ENCODE measurements at regions not wholly inside any gene's neighbourhood (a gene's known extent, or its start where the extent isn't known, plus 50 kb on each side); places are given as distances from the start of the nearest gene placed in this dataset.

DNA sequence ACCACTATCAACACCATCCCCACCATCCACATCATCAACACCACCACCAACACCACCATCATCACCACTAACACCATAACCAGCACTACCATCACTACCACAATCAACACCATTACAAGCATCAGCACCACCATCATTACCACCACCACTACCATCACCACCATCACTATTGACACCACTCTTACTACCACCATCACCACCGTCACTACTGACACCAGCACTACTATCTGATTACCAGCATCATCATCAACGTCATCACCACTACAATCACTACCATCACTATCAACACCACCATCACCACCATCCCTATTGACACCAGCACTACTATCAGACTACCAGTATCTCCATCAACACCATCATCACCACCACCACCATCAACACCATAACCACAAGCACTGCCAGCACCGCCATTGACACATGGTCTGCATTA, 106.1 kb upstream of the RUNX3 start:
- DNase-seq (ENCODE audit: low read depth) = no peak

DNA sequence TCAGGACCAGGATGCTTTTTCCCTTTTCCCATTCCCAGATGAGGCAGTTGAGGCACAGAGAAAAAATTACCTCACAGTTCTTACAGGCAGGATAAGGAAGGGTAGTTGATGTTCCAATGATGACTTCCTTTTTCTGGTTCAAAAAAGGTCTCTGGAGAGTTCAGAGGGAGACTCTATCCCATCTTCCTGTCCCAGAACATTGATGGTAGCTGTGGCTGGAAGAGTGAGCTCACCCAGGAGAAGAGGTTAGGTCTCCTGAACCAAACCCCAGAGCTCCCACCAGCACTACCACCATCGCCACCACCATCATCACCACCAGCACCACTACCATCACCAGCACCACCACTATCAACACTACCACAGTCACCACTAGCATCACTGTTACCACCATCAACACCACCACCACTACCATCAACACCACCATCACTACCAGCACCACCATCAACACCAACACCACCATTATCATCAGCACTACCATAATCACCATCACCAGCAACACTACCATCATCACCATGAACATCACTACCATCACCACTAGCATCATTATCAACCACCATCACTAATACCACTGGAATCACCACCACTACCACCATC, 105.5 kb upstream of the RUNX3 start:
- DNase-seq (ENCODE audit: low read depth) = no peak

DNA sequence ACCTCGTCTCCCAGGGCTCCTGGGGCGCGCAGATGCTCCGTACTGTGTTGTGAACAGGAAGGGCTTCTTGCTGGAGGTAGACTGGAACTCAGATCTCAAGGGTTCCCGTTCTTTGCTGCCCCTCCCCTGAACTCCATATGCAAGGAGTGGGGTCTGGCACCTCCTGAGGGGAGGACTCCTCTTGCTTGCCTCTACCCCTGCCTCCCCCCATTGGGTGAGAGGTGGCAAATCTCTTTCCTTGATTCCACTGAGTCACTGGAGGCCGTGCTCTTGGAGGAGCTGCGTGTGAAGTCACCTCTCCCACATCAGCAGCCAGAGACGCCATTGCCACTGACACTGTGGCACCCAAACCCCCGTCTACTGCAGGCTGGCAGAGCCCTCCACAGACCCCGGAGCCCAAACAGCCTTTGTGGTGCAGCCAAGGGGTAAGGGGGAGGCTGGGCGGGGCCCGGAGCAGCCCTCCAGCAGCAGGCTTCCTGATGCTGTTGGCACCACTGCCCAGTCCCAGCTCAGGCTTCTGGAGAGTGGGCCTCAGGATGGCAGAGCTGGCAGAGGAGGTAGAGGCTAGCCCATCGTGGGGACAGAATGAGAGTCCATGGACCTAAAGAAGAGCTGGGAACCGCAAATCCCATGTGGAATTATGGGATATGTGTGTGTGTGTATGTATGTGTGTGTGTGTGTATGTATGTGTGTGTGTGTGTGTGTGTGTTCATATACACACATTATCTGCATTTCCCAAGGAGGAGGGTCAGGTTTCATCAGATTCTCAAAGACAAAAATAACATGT, 104.9 kb upstream of the RUNX3 start:
- no peak for DNase-seq (ENCODE audit: low read depth)

DNA sequence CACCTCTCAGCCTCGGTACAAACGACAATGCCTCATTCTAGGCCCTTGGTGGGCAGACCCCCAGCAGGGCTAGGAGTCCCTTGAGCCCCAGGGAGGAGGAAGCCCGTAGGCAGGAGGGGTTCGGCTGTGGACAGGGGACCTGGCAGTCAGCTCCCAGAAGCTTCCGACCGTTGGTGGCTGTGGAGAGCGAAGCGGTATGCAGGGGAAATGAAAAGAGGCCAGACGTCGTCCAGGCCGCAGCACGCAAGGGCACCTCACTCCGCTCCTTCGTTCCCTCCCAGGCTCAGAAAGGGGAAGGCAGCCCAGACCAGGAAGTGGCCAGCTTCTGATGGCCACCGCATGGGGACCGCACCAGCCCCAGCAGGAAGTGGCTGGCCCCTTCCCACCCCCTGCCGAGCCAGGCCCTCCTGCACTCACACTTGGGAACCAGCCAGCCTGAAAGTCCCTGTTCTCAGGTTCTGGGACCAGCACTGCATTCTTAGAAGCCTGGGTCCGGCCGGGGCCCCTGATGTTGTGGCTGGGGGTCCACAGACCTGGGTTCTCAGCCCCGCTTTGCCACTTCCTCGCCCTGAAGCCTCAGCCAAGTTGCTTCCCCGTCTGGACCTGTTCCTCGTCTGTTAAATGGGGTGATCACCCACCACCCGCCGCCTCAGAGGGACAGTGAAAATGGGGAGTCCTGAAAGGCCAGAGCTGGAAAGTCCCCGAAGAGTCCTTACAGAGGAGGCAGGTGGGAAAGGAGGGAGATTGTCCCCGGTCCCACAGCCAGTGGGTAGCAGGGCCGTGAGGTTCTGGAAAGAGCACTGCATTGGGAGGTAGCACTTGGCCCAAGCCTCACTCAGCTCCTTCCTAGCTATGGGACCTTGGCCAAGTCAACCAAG, 104.0 kb upstream of the RUNX3 start:
- peak; percentile 98 for DNase-seq (ENCODE audit: low read depth)

DNA sequence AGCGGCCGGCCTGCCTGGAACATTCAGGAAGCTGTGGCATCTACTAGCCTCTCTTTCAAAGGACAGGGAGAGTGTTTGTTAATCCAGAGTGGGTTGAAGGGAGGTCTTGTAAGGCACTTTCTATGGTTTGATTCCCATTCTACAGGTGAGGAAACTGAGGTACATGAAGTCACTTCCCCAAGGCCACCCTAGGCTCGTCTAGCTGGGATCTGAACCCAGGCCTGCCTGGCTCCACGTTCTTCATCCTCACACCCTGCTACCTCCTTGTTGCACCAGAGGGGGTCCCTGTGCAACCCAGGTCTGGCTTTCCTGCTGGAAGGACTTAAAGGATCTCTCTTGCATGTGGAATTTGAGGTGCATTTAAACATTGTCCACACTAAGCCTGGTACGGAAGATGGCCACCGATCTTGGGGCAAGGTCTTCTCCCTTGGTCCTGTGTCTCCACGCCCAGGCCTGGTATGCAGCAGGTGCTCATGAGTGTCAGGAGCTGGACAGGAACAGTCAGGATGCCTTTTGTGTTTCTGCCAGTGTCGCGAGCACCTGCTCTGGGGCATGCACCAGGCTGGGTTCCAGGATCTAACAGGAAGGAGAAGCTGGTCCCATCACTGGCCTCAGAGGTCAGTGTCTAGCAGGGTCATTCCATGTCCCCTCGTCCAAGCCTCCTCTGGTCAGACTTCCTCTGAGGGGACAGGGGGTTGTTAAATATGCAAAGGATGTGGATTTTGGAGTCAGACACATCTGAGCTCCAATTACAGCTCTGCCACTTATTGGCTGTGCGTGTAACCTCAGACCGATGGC, 103.2 kb upstream of the RUNX3 start:
- DNase-seq (ENCODE audit: low read depth) = no peak

DNA sequence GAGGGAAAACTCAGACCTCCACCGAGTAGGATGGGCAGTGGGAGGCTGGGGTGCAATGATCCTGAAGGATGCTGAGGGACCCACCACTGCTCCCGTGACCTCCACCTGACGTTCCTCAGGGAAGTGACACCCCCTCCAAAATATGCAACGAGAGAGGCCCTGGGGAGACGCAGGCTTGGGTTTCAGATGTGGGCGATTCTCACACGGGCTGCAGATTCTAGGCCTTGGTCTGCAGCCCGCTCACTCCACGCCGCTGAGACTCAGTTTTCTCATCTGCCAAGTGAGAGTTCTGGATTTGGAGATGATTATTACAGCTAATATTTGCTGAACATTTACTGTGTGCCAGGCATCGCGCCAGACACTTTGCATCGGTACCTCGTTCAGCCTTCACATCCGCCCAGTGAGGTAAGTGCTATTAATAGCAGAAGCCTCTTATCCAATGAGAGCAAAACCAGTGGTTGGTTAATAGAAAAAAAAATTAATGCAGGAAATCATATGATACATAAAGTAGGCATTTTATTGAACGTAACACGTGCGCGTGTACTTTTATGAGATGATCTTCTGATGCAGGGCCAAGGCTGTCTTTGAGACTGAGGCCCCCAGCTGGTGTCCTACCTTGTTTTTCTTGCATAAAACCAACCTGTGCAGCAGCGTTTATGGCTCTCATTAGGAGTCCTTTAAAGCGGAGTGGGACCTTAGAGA, 102.0 kb upstream of the RUNX3 start:
- no peak for DNase-seq (ENCODE audit: low read depth)

GRCh38 chr1:25031601-25031965, 101.5 kb upstream of the RUNX3 start:
- DNase-seq (ENCODE audit: low read depth) = no peak

DNA sequence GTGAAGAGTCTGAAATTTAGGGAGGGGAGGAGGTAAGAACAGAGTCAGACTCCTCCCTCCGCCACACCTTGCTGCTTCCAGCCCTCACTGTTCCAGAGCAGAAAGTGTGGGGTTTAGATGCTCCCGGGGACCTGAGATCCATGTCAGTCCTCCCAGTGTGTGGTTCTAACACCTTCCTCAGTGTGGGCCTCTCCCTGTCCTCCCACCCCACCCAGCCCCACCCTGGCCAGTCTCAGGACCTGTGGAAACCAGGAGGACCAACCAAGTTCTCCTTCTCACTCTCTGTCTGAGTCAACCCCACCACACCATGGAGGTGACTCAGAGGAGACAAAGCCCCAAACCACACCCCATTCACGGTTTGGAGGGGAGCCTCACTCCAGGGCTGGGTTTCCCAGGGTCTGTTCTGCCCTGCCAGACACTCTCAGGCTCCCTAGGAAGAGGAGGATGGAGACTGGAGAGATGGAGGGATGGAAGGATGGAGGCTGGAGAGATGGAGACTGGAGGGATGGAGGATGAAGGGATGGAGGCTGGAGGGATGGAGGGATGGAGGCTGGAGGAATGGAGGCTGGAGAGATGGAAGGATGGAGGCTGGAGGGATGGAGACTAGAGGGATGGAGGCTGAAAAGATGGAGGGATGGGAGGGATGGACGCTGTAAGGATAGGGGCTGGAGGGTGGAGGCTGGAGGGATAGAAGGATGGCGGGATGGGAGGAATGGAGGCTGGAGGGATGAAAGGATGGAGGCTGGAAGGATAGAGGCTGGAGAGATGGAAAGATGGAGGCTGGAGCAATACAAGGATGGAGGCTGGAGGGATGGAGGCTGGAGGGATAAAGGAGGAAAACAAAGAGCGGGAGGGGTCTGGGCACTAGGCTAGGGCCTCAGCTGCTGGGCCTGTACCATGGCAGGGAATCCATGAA, 100.9 kb upstream of the RUNX3 start:
- DNase-seq (ENCODE audit: low read depth) = no peak

DNA sequence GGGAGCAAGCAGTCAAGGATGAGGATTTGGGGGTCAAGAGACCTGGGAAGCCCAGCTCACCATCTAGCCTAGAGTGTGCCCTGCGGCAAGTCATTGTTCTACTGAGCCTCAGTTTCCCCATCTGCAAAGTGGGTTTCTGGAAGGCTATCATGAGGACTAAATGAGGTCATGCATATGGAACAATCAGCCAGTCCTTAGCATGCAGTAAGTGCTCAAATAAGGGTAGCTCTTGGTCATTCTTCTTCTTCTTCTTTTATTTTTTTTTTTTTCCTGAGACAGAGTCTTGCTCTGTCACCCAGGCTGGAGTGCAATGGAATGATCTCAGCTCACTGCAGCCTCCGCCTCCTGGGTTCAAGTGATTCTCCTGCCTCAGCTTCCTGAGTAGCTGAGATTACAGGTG, 99.9 kb upstream of the RUNX3 start:
- no peak for DNase-seq (ENCODE audit: low read depth)

GRCh38 chr1:25028907-25029599, 99.0 kb upstream of the RUNX3 start:
- no peak for DNase-seq (ENCODE audit: low read depth)

DNA sequence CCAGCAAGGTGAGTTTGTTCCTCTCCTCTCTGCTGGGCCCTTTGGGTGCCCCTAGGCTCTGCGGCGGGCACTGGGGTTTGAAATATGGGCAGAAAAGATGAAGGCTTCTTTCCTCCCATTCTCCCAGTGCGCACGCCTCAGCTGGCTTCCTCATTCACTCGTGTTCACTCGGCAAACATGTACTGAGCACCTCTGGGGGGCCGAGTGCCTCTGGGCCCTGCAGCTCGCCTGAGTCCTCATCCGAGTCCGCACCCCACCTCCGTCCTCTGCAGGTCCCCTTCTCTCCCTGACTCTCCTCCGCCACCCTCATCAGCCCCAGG, 98.5 kb upstream of the RUNX3 start:
- no peak for DNase-seq (ENCODE audit: low read depth)

- DNase-seq (ENCODE audit: low read depth) = no peak
Observed at GRCh38 chr1:25027822-25028586, 97.9 kb upstream of the RUNX3 start.

DNA sequence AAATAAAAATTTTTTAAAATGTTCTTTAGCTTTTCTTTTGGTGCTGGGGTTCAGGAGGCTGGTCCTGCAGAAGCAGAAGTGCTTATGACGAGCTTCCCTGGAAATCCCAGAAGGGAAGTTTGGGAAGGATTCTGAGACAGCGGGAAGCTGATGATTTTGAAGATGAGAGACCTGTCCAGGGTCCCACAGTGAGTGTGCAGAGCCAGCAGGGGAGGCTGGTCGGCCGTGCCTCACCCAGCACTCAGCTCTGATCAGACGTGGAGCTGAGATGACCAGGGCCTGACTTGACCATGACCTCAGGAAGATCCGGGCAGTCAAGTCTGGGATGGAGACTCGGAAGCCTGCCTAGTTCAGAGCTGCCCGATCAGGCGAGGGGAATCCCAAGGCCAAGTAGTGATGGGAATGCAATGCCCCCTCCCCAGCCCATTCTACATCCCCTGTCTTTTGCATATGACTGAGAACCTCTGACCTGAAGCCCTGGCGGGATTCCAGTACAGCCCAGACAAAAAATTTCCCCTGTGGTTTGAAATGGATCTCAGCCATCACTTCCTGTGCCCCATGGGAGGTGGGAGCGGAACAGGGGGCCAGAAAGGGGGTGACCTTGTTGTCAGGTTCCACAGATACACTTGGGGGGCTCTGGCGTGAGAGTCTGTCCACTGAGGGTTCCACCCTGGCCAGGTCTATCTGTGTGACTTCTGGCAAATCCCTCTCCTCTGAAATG, 96.8 kb upstream of the RUNX3 start:
- DNase-seq (ENCODE audit: low read depth) = no peak

GRCh38 chr1:25026304-25026703, 96.2 kb upstream of the RUNX3 start:
- DNase-seq (ENCODE audit: low read depth) = no peak

DNA sequence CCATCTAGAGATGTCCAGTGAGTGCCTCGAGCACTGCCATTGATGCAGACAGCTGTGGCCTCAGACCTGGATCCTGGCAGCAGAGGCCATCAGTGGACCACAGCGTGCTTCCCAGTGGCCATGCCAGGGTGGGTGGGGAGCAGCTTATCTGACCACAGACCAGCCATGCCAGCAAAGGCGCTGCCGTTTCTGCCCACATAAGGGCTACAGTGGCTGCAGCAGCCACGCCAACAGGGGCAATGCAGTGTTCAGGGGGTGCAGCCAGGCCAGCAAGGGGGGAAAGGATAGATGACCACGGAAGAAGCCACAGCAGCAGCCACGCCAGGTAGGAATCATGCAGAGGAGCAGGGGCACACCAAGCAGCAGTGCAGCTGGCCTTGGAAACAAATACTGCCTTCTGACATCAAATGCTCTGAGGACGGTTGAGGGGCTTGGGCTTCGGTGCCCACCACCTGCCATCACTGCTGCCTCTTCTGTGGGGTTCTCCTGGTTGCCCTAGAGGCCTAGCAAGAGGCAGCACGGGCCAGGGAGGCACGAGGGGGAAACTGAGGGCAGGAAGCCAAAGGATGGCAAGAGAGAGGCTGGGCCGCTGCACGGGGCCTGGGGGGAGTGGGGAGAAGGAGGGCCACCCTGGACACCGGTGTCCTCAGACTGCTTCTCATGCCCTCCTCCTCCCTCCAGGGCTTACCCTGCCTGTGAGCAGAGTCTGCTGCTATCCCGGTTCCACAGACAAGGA, 94.7 kb upstream of the RUNX3 start:
- DNase-seq (ENCODE audit: low read depth) = no peak

- no peak for DNase-seq (ENCODE audit: low read depth)
Observed at GRCh38 chr1:25023826-25024225, 93.8 kb upstream of the RUNX3 start.

DNA sequence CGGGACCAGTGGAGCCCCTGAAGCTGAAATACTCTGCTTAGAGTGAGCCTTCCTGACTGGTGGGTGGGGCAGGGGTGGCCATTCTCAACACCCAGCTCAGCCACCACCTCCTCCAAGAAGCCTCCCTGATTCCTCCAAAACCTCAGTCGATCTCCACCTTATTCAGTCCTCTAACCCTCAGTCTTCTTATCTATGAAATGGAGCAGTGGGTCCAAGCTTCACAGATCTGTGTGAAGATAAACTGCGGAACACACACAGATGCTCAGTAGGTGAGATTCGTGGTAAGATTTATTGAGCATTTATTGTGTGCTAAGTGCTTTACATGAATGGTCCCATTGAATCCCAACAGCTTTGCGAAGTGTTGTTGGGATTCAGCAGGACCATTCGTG, 93.1 kb upstream of the RUNX3 start:
- DNase-seq (ENCODE audit: low read depth) = no peak

All from CMK (cell line).